H1 (cell line): ENCODE measurements at regions not wholly inside any gene's neighbourhood (a gene's known extent, or its start where the extent isn't known, plus 50 kb on each side); places are given as distances from the start of the nearest gene placed in this dataset.
A peak's percentile ranks its signal among the peaks of the same experiment; 100 is the strongest.

Experiments
- CTCF ChIA-PET: fragments of 300-600 bp; sonication (Branson Sonifier 250); formaldehyde crosslinking; loops from one replicate; lab custom pipeline; 2021; ENCODE audit not compliant: partially characterized antibody; lab: Charles Lee
- POLR2A ChIA-PET: fragments of 300-600 bp; sonication (Branson Sonifier 250); formaldehyde crosslinking; loops from one replicate; lab custom pipeline; 2021; ENCODE audit warnings: inconsistent platforms; ENCODE audit not compliant: partially characterized antibody; lab: Charles Lee
- DNase-seq, 2 experiments: peaks; one replicate each; pipeline versions ENCODE4 v3.0.0 to v3.0.0-alpha.2; 2010 to 2022; ENCODE audit warnings: low spot score in 2 of 2, low read depth in 1 of 2, mixed read lengths in 1 of 2
- FAIRE-seq: peaks from 2 replicates; lab custom pipeline; 2011; peaks lifted over from hg19 to GRCh38; lab: Jason Lieb, UNC
- H2AFZ ChIP-seq: 2 replicates; pipeline ENCODE4 v1.8.1; 2012; ENCODE audit warnings: low read length, inconsistent platforms
- H2AK5ac ChIP-seq: 2 replicates; pipeline ENCODE4 v1.6.1; 2013; ENCODE audit warnings: low read depth, low read length
- H2BK120ac ChIP-seq: replicated peaks from 2 replicates; pipeline ENCODE3; 2013; ENCODE audit warnings: low read depth, low read length, inconsistent platforms
- H2BK12ac ChIP-seq: 2 replicates; pipeline ENCODE4 v1.6.1; 2013; ENCODE audit warnings: low read depth, low read length
- H2BK15ac ChIP-seq: 2 replicates; pipeline ENCODE4 v1.6.1; 2013; ENCODE audit warnings: low read length
- H2BK20ac ChIP-seq: 2 replicates; pipeline ENCODE4 v1.6.1; 2013; ENCODE audit warnings: low read length
- H2BK5ac ChIP-seq: 2 replicates; pipeline ENCODE4 v1.6.1; 2013; ENCODE audit warnings: low read depth, low read length
- H3K14ac ChIP-seq: 2 replicates; pipeline ENCODE4 v1.6.1; 2013; ENCODE audit warnings: inconsistent platforms; ENCODE audit not compliant: insufficient read length
- H3K18ac ChIP-seq: 2 replicates; pipeline ENCODE4 v1.6.1; 2013; ENCODE audit warnings: low read length; ENCODE audit errors: extremely low read depth
- H3K23ac ChIP-seq: 2 replicates; pipeline ENCODE4 v1.6.1; 2013; ENCODE audit warnings: inconsistent platforms; ENCODE audit not compliant: insufficient read length
- H3K23me2 ChIP-seq: 2 replicates; pipeline ENCODE4 v1.6.1; 2013; ENCODE audit warnings: low read depth, low read length
- H3K27ac ChIP-seq: 2 replicates; pipeline ENCODE4 v1.6.1; 2011; ENCODE audit warnings: low read depth, low read length, inconsistent platforms
- H3K27me3 ChIP-seq, 4 experiments: replicated peaks in 1 of 4; 1 replicate in 1 of 4; 2 replicates in 3 of 4; pipeline versions ENCODE4 v1.6.1 to v1.8.1; 2011 to 2013; ENCODE audit warnings: low read length in 3 of 4, mild to moderate bottlenecking in 3 of 4, inconsistent platforms in 2 of 4, mixed read lengths in 2 of 4, moderate library complexity in 1 of 4; ENCODE audit not compliant: control insufficient read depth in 3 of 4, insufficient read depth in 3 of 4; ENCODE audit errors: extremely low read depth in 1 of 4
- H3K36me3 ChIP-seq, 4 experiments: 2 replicates each; pipeline versions ENCODE4 v1.6.1 to v1.8.1; 2011 to 2013; ENCODE audit warnings: mild to moderate bottlenecking in 4 of 4, low read length in 3 of 4, moderate library complexity in 2 of 4, control low read depth in 1 of 4, inconsistent platforms in 1 of 4; ENCODE audit not compliant: insufficient read depth in 4 of 4, control insufficient read depth in 2 of 4
- H3K4ac ChIP-seq: replicated peaks from 2 replicates; pipeline ENCODE3; 2013; ENCODE audit warnings: low read length, low read depth, mixed read lengths, inconsistent platforms; ENCODE audit not compliant: insufficient read length
- H3K4me1 ChIP-seq, 4 experiments: replicated peaks in 1 of 4; 1 replicate in 1 of 4; 2 replicates in 3 of 4; pipeline versions ENCODE4 v1.6.1 to v1.8.1; 2011 to 2013; ENCODE audit warnings: low read length in 3 of 4, inconsistent platforms in 2 of 4, mixed read lengths in 1 of 4; ENCODE audit not compliant: insufficient read depth in 4 of 4, control insufficient read depth in 3 of 4
- H3K4me2 ChIP-seq, 2 experiments: 2 replicates each; pipeline versions ENCODE4 v1.6.1 to v1.8.1; 2011 to 2013; ENCODE audit warnings: low read depth in 2 of 2, low read length in 2 of 2, control low read depth in 1 of 2, inconsistent platforms in 1 of 2, mild to moderate bottlenecking in 1 of 2; ENCODE audit not compliant: insufficient read depth in 1 of 2
- H3K4me3 ChIP-seq, 4 experiments: fragments of 200-600, 300-600 bp in 1 of 4; sonication (generic), shearing (Covaris generic), sonication (Bioruptor Twin) in 1 of 4; 2 replicates each; pipeline versions ENCODE4 v1.5.1 to v1.8.1; 2011 to 2016; ENCODE audit warnings: low read length in 4 of 4, low read depth in 3 of 4, control low read depth in 2 of 4, inconsistent platforms in 2 of 4, mild to moderate bottlenecking in 2 of 4, mixed read lengths in 1 of 4, moderate library complexity in 1 of 4; ENCODE audit not compliant: insufficient read depth in 2 of 4; ENCODE audit errors: extremely low read depth in 1 of 4
- H3K56ac ChIP-seq: replicated peaks from 2 replicates; pipeline ENCODE3; 2013; ENCODE audit warnings: low read depth, mild to moderate bottlenecking, mixed read lengths, low read length, inconsistent platforms; ENCODE audit not compliant: insufficient read length
- H3K79me1 ChIP-seq: 2 replicates; pipeline ENCODE4 v1.6.1; 2013; ENCODE audit warnings: low read depth, low read length, control low read depth
- H3K79me2 ChIP-seq, 2 experiments: 2 replicates each; pipeline versions ENCODE4 v1.6.1 to v1.8.1; 2012 to 2013; ENCODE audit warnings: low read length in 2 of 2, mild to moderate bottlenecking in 2 of 2, inconsistent platforms in 1 of 2; ENCODE audit not compliant: insufficient read depth in 2 of 2, control insufficient read depth in 1 of 2
- H3K9ac ChIP-seq, 4 experiments: replicated peaks in 1 of 4; 1 replicate in 1 of 4; 2 replicates in 3 of 4; pipeline versions ENCODE4 v1.6.1 to v1.8.1; 2011 to 2013; ENCODE audit warnings: low read depth in 3 of 4, low read length in 3 of 4, control low read depth in 2 of 4, mild to moderate bottlenecking in 2 of 4, moderate library complexity in 2 of 4, inconsistent platforms in 1 of 4; ENCODE audit errors: extremely low read depth in 1 of 4
- H3K9me3 ChIP-seq, 2 experiments: 2 replicates each; pipeline versions ENCODE4 v1.6.1 to v1.8.1; 2012 to 2013; ENCODE audit warnings: mild to moderate bottlenecking in 2 of 2, moderate library complexity in 2 of 2, control low read depth in 1 of 2, inconsistent platforms in 1 of 2, low read depth in 1 of 2, low read length in 1 of 2, mixed read lengths in 1 of 2; ENCODE audit not compliant: insufficient read depth in 2 of 2
- H4K20me1 ChIP-seq, 2 experiments: replicated peaks in 1 of 2; 2 replicates each; pipeline versions ENCODE3 to v1.8.1; 2011 to 2013; ENCODE audit warnings: inconsistent platforms in 2 of 2, low read length in 2 of 2, mild to moderate bottlenecking in 1 of 2; ENCODE audit not compliant: insufficient read depth in 2 of 2, control insufficient read depth in 1 of 2
- H4K5ac ChIP-seq: 2 replicates; pipeline ENCODE4 v1.6.1; 2013; ENCODE audit warnings: low read length, low read depth, mixed read lengths, inconsistent platforms; ENCODE audit not compliant: insufficient read length
- H4K8ac ChIP-seq: 2 replicates; pipeline ENCODE4 v1.8.0; 2013; ENCODE audit warnings: mild to moderate bottlenecking, moderate library complexity, low read length, inconsistent platforms; ENCODE audit not compliant: insufficient read depth; ENCODE audit errors: extremely low read depth
- H4K91ac ChIP-seq: replicated peaks from 2 replicates; pipeline ENCODE3; 2013; ENCODE audit warnings: low read length, mixed read lengths, inconsistent platforms; ENCODE audit not compliant: insufficient read length
- CEBPB ChIP-seq: IDR thresholded peaks from 2 replicates; pipeline ENCODE4 v1.6.1; 2012; ENCODE audit warnings: low read depth, low read length
- CREB1 ChIP-seq: IDR thresholded peaks from 2 replicates; pipeline ENCODE4 v1.6.1; 2012; ENCODE audit warnings: inconsistent platforms
- EGR1 ChIP-seq: IDR thresholded peaks from 2 replicates; pipeline ENCODE4 v1.6.1; 2011; ENCODE audit warnings: low read depth, low read length, borderline replicate concordance
- SIN3A ChIP-seq, 2 experiments: IDR thresholded peaks in 1 of 2; conservative IDR thresholded peaks in 1 of 2; 2 replicates each; pipeline ENCODE4 v1.6.1; 2011 to 2012; ENCODE audit warnings: low read length in 2 of 2, improper control_type of control experiment in 1 of 2, low read depth in 1 of 2, mild to moderate bottlenecking in 1 of 2
- ZNF274 ChIP-seq: IDR thresholded peaks from 2 replicates; pipeline ENCODE4 v1.7.0; 2012; ENCODE audit warnings: low read length, borderline replicate concordance; ENCODE audit errors: extremely low read depth
- WGBS, 2 experiments: shearing (Covaris generic) in 1 of 2; methylation state at CpG; one replicate each; pipeline versions ENCODE4 v1.1.6 to v1.1.7; 2013 to 2015; ENCODE audit warnings: low lambda C conversion rate in 2 of 2, mixed read lengths in 2 of 2, inconsistent platforms in 1 of 2, low coverage in 1 of 2, missing lambda C conversion rate in 1 of 2; ENCODE audit not compliant: insufficient replicate concordance in 2 of 2, insufficient coverage in 1 of 2, insufficient read length in 1 of 2; ENCODE audit errors: extremely low coverage in 1 of 2, missing lambda C conversion rate in 1 of 2; 5-methylcytosine and 5-hydroxymethylcytosine counted together

GRCh38 chr10:131638049-131638879 lies 262.5 kb upstream of the PPP2R2D start:
- CTCF ChIA-PET: interaction anchor here (0.6 kb wide), 1 partner anchor 257 kb away, joined by 3 read pairs; no protein-coding TSS in a partner anchor
- Histone ChIP-seq H3K27ac (no peak overlapping the region), H3K79me2 (no peaks in the 10 kb centered on the region), H3K23me2 (no peaks in the 10 kb centered on the region), H4K8ac (0 out of 2 replicates have a peak overlapping the region, but pooled peaks have one; percentile 16), H2AFZ (no peak overlapping the region), H3K36me3 (no peaks in the 10 kb centered on the region), H4K91ac (no peak overlapping the region), H2BK5ac (no peak overlapping the region), H2BK12ac (no peak overlapping the region), H2BK20ac (no peak overlapping the region), H3K79me1 (no peaks in the 10 kb centered on the region), H3K23ac (no peak overlapping the region), H2AK5ac (no peak overlapping the region), H2BK120ac (no peak overlapping the region), H3K18ac (no peak overlapping the region)
- no peak for FAIRE-seq
- no peak for TF ChIP-seq EGR1
- TF ChIP-seq CEBPB: no peak
- no peak for TF ChIP-seq ZNF274
- no peak for TF ChIP-seq CREB1
- no peak for TF ChIP-seq SIN3A (conservative IDR thresholded peaks at IDR 0.05 in 1 of 2, IDR thresholded peaks at IDR 0.05 in 1 of 2; ENCODE audit: low read depth in 1 of 2, low read length in 2 of 2)
- TF ChIP-seq, all 59 proteins: peak for 0
- Histone ChIP-seq H3K56ac (no peak overlapping the region), H4K20me1 (no peaks in the 10 kb centered on the region), H3K4ac (no peak overlapping the region), H3K9me3 (no peaks in the 10 kb centered on the region), H3K9ac (no peak overlapping the region), H3K4me3 (no peak overlapping the region), H3K4me1 (peaks cover 0 to 4% (median 0%) of the 10 kb centered on the region in 4 experiments; a peak in 2 of 7 replicates), H3K27me3 (no peaks in the 10 kb centered on the region), H3K14ac (no peak overlapping the region), H3K4me2 (no peak overlapping the region), H2BK15ac (no peak overlapping the region), H4K5ac (no peak overlapping the region)
- DNase-seq: no peak
- POLR2A ChIA-PET: no interaction called here
- 90% methylated on average over 13 of the region's 14 CpGs; no CpG with 5 or more reads in 1 of the 2 experiments for WGBS, 2 experiments
